ENCODE measurements at regions not wholly inside any gene's neighbourhood (a gene's known extent, or its start where the extent isn't known, plus 50 kb on each side); places are given as distances from the start of the nearest gene placed in this dataset.
"Not testable (repeated sequence)": the region's sequence is repeated elsewhere in the genome, so short reads cannot be mapped to it uniquely, and the experiment has no call there.

GRCh38 chrX:129092242-129092641 is 431.0 kb downstream of the SMARCA1 start:
- intact Hi-C loops (cut with DNase I), result no loop called here
- Histone ChIP-seq H3K36me3 (no peaks in the 10 kb centered on the region), H3K27me3 (no peaks in the 10 kb centered on the region), H3K9me3 (no peaks in the 10 kb centered on the region), H3K27ac (no peak overlapping the region), H3K4me1 (no peaks in the 10 kb centered on the region), H3K4me3 (no peak overlapping the region)
- peak in 1 of 4 donors; percentile 5 for DNase-seq
- no peak for TF ChIP-seq CTCF (IDR thresholded peaks at IDR 0.05)
- ATAC-seq, result no peak

GRCh38 chrX:129091097-129091496 is 432.2 kb downstream of the SMARCA1 start:
- H3K4me1 ChIP-seq, result no peaks in the 10 kb centered on the region
- ATAC-seq (no peak), DNase-seq (no peak)
- no peak for TF ChIP-seq CTCF (IDR thresholded peaks at IDR 0.05)
- intact Hi-C loops (cut with DNase I), result no loop called here
- no peaks in the 10 kb centered on the region for H3K9me3 ChIP-seq
- H3K4me3 ChIP-seq, result no peak overlapping the region
- no peak overlapping the region for H3K27ac ChIP-seq
- H3K36me3 ChIP-seq, result no peaks in the 10 kb centered on the region
- H3K27me3 ChIP-seq, result no peaks in the 10 kb centered on the region

GRCh38 chrX:129086802-129087201 is 436.5 kb downstream of the SMARCA1 start:
- H3K9me3 ChIP-seq, result no peaks in the 10 kb centered on the region
- H3K4me3 ChIP-seq, result no peak overlapping the region
- DNase-seq (no peak), ATAC-seq (no peak)
- TF ChIP-seq CTCF (IDR thresholded peaks at IDR 0.05), result no peak
- no peaks in the 10 kb centered on the region for H3K36me3 ChIP-seq
- no peaks in the 10 kb centered on the region for H3K27me3 ChIP-seq
- no peak overlapping the region for H3K27ac ChIP-seq
- intact Hi-C loops (cut with DNase I), result no loop called here
- H3K4me1 ChIP-seq, result no peaks in the 10 kb centered on the region

GRCh38 chrX:129084291-129084690 is 439.0 kb downstream of the SMARCA1 start:
- H3K27ac ChIP-seq; intact Hi-C loops (cut with DNase I); ATAC-seq; H3K36me3 ChIP-seq; H3K9me3 ChIP-seq; H3K4me3 ChIP-seq; H3K27me3 ChIP-seq; DNase-seq; H3K4me1 ChIP-seq: not testable (repeated sequence)

- no peak overlapping the region for H3K4me3 ChIP-seq
Measured at GRCh38 chrX:129077424-129078170, 445.7 kb downstream of the SMARCA1 start.

More at GRCh38 chrX:129077424-129078170, 445.7 kb downstream of the SMARCA1 start:
- ATAC-seq (no peak), DNase-seq (no peak)
- no peaks in the 10 kb centered on the region for H3K9me3 ChIP-seq
- H3K36me3 ChIP-seq, result no peaks in the 10 kb centered on the region
- TF ChIP-seq CTCF (IDR thresholded peaks at IDR 0.05), result no peak
- no peaks in the 10 kb centered on the region for H3K27me3 ChIP-seq
- intact Hi-C loops (cut with DNase I), result no loop called here
- no peak overlapping the region for H3K27ac ChIP-seq
- H3K4me1 ChIP-seq, result no peaks in the 10 kb centered on the region

Data from left lung (tissue), 4 donors.